ENCODE measurements at regions not wholly inside any gene's neighbourhood (a gene's known extent, or its start where the extent isn't known, plus 50 kb on each side); places are given as distances from the start of the nearest gene placed in this dataset.
A peak's percentile ranks its signal among the peaks of the same experiment; 100 is the strongest.

DNA sequence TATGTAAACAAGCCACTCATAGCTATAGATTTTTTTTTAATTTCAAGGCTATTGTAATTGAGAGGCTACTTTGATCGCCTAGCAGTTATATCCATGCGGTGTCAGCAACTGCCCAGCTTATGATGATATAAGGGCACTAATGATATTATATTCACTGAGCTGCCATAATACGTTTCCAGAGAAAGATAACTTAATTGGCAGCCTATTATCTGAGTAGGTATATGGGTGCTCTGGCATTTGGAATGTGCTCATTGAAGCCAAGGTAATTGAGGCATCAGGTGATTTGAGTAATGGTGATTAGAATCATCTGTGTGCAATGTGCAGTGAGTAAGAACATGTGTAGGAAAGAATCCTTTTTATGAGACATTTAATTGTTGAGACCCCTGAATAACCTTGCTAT lies 490.0 kb downstream of the CENPC start:
- no peak overlapping the region for H3K27ac ChIP-seq
- TF ChIP-seq, protein P1, sequence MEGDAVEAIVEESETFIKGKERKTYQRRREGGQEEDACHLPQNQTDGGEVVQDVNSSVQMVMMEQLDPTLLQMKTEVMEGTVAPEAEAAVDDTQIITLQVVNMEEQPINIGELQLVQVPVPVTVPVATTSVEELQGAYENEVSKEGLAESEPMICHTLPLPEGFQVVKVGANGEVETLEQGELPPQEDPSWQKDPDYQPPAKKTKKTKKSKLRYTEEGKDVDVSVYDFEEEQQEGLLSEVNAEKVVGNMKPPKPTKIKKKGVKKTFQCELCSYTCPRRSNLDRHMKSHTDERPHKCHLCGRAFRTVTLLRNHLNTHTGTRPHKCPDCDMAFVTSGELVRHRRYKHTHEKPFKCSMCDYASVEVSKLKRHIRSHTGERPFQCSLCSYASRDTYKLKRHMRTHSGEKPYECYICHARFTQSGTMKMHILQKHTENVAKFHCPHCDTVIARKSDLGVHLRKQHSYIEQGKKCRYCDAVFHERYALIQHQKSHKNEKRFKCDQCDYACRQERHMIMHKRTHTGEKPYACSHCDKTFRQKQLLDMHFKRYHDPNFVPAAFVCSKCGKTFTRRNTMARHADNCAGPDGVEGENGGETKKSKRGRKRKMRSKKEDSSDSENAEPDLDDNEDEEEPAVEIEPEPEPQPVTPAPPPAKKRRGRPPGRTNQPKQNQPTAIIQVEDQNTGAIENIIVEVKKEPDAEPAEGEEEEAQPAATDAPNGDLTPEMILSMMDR (IDR thresholded peaks at IDR 0.05; ENCODE audit: low read depth, low read length): no peak
- no peak overlapping the region for H3K4me3 ChIP-seq
- H3K36me3 ChIP-seq: no peaks in the 10 kb centered on the region
- no peaks in the 10 kb centered on the region for H3K9me3 ChIP-seq (ENCODE audit: low read depth)
- H3K27me3 ChIP-seq: no peaks in the 10 kb centered on the region
- DNase-seq (ENCODE audit: low read depth in 1 of 2, low spot score in 1 of 2): no peak
- H3K4me1 ChIP-seq (ENCODE audit: low read depth): no peaks in the 10 kb centered on the region

DNA sequence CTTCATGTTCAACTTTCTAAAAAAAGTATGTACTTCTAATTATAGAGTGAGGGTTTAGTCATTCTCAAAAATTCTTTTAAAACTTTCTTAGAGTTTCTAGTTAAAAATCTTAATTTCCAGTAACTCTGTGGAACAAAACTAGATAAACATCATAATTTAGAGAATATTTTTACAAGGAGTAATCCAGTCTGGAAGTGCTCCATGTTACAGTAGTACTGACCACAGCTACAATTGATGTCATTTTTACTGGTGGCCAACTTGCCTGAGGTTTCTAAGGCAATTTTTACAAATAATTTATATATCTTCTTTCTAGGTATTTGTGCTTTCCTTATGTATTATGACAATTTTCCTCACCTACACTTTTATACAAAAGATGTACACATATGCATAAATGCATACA lies 490.4 kb downstream of the CENPC start:
- no peaks in the 10 kb centered on the region for H3K27me3 ChIP-seq
- H3K27ac ChIP-seq: no peak overlapping the region
- TF ChIP-seq, protein P1 (IDR thresholded peaks at IDR 0.05; ENCODE audit: low read depth, low read length): no peak
- no peaks in the 10 kb centered on the region for H3K36me3 ChIP-seq
- no peak overlapping the region for H3K4me3 ChIP-seq
- no peak for DNase-seq (ENCODE audit: low read depth in 1 of 2, low spot score in 1 of 2)
- H3K4me1 ChIP-seq (ENCODE audit: low read depth): no peaks in the 10 kb centered on the region
- H3K9me3 ChIP-seq (ENCODE audit: low read depth): no peaks in the 10 kb centered on the region

DNA sequence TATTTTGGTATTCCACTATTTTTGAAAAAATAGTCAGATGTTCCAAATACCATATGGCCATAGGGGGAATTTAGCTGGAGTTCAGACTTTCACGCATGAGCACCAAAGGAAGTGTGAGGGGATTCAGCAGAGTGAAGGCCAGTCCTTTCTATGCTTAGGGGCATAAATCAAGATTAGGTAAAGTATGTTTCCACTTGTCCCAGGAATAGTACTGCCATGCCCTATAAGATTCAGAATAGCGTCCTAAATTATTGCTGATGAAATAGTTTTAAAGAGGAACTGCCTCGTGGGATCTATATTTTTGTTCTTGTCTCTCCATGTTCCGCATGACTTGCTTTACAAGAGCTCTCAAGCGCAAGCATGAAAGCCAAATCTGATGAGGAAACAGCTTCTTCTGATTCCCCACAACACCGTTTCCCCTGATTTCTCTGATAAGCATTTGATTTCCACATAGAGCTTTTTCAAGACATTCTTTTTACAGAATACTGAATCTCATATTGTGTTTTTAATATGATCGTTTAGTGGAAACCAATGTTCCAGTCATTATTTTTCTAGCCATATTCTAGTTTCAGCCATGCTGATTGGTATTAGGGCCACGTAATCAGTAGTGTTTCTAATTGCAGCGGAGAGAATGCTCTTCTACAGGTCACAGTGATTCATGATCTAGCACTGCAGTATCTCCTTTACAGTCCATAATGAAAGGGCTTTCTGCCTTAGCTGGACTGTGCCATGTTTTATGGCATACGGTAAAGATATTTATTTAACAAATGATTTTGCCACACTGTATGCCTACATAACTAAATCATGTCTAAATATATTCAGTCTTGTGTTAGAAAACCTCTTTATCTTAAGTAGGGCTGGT lies 492.3 kb downstream of the CENPC start:
- TF ChIP-seq, protein P1 (IDR thresholded peaks at IDR 0.05; ENCODE audit: low read depth, low read length): no peak
- H3K4me3 ChIP-seq: no peak overlapping the region
- H3K4me1 ChIP-seq (ENCODE audit: low read depth): no peaks in the 10 kb centered on the region
- no peak overlapping the region for H3K27ac ChIP-seq
- H3K27me3 ChIP-seq: no peaks in the 10 kb centered on the region
- no peaks in the 10 kb centered on the region for H3K9me3 ChIP-seq (ENCODE audit: low read depth)
- H3K36me3 ChIP-seq: no peaks in the 10 kb centered on the region
- DNase-seq (ENCODE audit: low read depth in 1 of 2, low spot score in 1 of 2): no peak

GRCh38 chr4:67051000-67051789 lies 494.1 kb downstream of the CENPC start:
- H3K4me1 ChIP-seq (ENCODE audit: low read depth): no peaks in the 10 kb centered on the region

GRCh38 chr4:67049446-67049845 lies 495.9 kb downstream of the CENPC start:
- no peaks in the 10 kb centered on the region for H3K36me3 ChIP-seq
- no peaks in the 10 kb centered on the region for H3K9me3 ChIP-seq (ENCODE audit: low read depth)
- TF ChIP-seq, protein P1 (IDR thresholded peaks at IDR 0.05; ENCODE audit: low read depth, low read length): no peak
- no peak overlapping the region for H3K27ac ChIP-seq
- no peaks in the 10 kb centered on the region for H3K4me1 ChIP-seq (ENCODE audit: low read depth)
- H3K27me3 ChIP-seq: no peaks in the 10 kb centered on the region
- DNase-seq (ENCODE audit: low read depth in 1 of 2, low spot score in 1 of 2): peak in 1 of 2 donors; percentile 9
- H3K4me3 ChIP-seq: no peak overlapping the region

More at GRCh38 chr4:67051000-67051789, 494.1 kb downstream of the CENPC start:
- Histone ChIP-seq H3K27me3 (no peaks in the 10 kb centered on the region), H3K36me3 (no peaks in the 10 kb centered on the region), H3K4me3 (no peak overlapping the region), H3K9me3 (ENCODE audit: low read depth) (no peaks in the 10 kb centered on the region), H3K27ac (no peak overlapping the region)
- no peak for DNase-seq (ENCODE audit: low read depth in 1 of 2, low spot score in 1 of 2)
- TF ChIP-seq, protein P1 (IDR thresholded peaks at IDR 0.05; ENCODE audit: low read depth, low read length): no peak
